ENCODE measurements at regions not wholly inside any gene's neighbourhood (a gene's known extent, or its start where the extent isn't known, plus 50 kb on each side); places are given as distances from the start of the nearest gene placed in this dataset.
A peak's percentile ranks its signal among the peaks of the same experiment; 100 is the strongest.

DNA sequence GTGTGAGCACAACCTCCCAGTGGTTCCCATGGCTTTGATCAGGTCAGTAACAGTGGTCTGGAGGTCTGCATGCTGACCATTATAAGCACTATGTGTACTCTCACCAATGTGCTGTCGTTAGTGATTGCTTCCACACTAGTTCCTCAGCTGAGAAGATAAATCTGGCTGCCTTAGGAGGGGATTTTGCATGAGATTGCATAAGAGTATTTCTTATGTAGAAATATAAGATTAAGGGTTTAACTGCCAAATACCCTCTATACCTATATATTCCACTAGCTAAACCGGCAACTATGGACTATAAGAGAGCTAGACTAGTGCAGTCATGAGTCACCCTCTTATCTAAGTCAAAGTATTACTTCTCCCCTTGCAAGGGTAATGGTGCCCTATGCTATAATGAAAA is 580.2 kb downstream of the CDH11 start:
- no peak for DNase-seq (ENCODE audit: low read depth, low spot score)

DNA sequence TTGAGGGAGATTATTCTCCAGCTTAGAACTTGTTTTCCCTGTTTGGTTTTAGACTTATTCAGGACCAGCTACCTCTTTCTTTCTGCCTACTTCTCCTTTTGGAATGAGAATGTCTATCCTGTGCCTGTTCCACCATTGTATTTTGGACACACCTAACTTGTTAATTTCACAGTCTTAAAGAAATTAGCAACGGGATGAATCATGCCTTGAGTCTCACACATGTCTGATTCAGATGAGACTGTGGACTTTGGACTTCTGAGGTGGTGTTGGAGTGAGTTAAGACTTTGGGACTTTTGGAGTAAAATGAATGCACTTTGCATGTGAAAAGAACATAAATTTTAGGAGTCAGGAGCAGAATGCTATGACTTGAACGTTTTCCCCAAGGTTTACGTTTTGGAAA is 581.4 kb downstream of the CDH11 start:
- DNase-seq (ENCODE audit: low read depth, low spot score) = no peak

DNA sequence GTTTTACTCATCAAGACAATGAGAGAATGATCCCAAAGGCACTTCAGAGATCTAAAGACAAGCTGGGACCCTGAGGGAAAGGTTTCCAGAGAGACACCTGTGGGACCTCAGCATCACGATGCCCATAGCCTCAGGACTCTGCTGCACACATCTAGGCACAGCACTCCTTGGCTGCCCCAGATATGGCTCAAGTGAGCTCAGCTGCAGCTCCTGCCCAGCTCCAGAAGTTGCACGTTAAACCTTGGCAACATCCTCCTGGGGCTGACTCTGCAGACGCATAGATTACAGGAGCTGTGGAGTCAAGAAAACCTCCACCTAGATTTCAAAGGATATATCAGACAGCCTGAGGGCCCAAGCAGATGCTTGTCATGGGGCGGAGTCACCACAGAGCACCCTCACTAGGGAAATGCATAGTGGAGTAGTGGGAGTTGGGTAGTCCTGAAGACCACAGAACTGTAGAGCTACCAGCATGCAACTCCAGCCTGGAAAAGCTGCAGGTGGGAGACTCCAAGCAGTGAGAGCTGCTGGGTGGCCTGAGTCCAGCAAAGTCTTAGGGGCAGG is 582.0 kb downstream of the CDH11 start:
- DNase-seq (ENCODE audit: low read depth, low spot score) = no peak

DNA sequence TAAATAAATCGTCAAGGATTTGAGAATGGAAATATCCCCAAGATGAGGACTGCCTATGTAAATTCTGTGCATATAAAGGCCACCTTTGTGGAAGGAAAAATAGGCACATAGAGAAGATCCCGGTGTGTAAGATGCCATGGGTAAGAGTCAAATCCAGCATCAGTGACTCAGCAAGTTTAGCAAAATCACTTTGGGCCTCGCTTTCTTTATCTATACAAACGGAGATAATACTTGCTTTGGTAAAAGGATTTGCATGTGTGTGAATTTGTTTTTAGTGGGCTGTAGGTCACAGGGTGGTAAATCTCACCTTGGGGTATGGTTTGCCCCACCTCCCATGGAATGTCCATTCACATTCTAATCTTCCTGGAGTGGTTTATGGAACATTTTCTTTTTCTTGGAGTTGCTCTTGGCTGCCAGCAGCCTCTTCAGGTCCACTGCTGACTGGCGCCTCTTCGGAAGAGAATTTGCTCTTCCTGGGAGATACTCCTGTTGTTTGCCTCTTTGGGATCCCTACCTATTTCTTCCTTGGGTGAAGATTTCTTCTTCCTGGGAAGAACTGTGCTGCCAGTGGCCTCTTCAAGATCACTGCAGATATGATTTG is 587.6 kb downstream of the CDH11 start:
- DNase-seq (ENCODE audit: low read depth, low spot score) = no peak

DNA sequence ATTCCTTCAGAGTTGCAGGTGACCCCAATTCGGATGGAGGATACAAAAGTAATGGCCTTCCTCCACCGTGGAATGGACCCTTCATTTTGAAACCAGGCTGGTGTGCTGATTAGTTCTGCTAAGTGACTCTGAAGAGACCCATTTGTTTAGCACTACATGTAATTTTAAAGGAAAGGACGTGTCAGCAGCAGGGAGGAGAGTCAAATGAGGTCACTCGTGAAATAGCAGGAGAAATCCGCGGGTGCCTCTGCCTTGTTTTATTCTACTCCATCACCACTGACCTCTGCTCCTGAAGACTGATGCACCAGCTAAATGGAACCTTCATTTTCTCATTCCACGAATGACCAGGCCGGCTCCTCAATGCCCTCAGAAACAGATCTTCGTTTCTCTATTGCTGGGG is 589.2 kb downstream of the CDH11 start:
- no peak for DNase-seq (ENCODE audit: low read depth, low spot score)

DNA sequence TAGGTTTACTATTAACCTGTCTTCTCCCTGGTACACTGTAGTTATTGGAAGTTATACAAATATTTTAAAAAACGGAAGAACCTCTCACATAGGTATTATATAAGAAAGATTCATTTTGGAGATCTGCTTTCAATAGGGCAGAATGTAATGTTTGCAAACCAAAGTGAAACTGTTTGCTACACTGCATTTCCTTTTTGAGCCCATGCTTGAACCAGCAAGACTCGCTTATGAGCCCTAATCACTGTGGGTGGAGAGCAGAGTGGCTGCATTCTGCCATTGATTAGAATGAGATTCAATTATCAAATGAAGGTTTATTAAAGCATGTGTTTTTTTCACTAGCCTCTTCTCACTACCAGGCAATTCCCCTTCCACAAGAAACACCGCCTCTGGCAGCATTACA is 589.7 kb downstream of the CDH11 start:
- DNase-seq (ENCODE audit: low read depth, low spot score) = no peak

- DNase-seq (ENCODE audit: low read depth, low spot score) = no peak
Measured at GRCh38 chr16:64531401-64531800, 590.5 kb downstream of the CDH11 start.

DNA sequence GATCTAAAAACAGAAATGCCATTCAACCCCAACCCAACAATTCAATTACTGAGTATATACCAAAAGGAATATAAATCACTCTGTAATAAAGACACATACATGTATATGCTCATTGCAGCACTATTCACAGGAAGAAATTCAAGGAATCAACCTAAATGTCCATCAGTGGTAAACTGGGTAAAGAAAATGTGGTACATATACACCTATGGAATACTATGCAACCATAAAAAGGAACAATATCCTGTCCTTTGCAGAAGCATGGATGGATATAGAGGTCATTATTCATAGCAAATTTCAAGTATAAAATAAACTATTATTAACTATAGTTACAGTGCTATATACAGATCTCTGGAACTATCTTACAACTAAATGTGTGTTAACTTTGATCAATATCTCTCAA is 599.3 kb downstream of the CDH11 start:
- DNase-seq (ENCODE audit: low read depth, low spot score) = no peak

DNA sequence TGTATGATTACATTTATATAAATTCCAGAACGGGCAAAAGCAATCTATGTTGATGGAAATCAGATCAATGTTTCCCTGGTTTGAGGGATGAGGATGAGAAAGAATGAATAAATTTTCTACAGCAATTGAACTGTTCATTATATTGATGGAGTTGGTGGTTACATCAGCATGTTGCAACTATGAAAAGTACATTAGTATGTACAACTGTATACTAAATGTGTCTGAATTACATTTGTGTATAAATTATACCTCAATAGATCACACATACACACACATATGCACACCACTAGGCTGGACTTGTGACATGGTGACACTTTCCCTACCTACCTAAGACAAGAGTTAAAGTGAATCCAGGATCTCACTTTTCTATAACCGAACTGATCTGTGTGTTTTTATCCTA is 608.0 kb downstream of the CDH11 start:
- DNase-seq (ENCODE audit: low read depth, low spot score) = no peak

- no peak for DNase-seq (ENCODE audit: low read depth, low spot score)
Measured at GRCh38 chr16:64507240-64508024, 614.4 kb downstream of the CDH11 start.

DNA sequence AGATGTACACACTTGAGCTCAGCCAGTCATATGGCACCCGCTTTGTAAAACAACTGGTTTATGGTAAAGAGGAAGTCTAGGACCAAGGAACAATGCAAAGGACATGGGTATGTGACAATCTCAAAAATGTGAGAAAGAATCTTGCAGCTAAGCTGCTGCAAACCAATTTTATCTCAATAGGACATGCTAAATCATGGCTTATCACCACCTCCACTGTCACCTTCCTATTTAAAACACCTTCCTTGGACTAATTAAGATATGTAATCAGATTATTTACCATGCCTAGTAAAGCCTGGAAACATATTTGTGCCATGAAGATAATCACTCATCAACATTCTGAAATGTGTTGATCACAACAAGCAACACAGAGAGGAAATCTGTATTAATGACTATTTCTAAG is 622.7 kb downstream of the CDH11 start:
- no peak for DNase-seq (ENCODE audit: low read depth, low spot score)

DNA sequence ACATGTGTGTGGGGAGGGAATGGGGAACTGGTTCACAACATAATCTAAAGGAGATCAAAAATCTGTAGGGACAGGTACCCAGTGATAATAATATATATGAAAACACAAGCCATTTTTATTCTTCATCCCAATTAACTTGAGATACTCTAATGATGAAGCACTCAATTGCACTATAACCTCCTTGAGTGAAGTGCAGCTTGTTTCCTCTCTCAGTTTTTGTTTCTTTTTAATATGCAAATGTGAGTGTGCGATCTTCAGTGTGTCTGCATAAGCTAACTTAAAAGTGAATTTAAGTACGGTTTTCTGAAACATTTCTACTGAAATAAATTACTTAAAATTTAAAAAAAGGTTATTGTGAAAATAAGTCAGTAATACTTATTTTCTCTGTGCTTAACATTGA is 623.5 kb downstream of the CDH11 start:
- DNase-seq (ENCODE audit: low read depth, low spot score) = no peak

DNA sequence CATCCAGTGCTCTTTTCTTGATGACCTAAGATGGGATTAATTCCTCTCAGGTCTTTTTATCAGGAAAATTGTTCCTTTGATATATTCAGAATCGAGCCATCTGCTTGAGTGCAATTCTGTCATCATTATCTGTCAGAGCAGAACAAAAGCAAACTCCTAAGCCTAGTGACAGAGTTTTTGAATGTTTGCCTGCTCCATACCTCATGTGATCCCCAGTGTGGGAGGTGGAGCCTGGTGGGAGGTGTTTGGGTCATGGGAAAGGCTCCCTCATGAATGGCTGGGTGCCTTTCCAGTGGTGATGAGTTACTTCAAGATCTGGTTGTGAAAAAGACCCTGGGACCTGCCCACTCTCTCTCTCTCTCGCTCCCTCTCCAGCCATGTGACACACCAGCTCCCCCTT is 628.2 kb downstream of the CDH11 start:
- DNase-seq (ENCODE audit: low read depth, low spot score) = no peak

GRCh38 chr16:64489449-64489848 is 632.4 kb downstream of the CDH11 start:
- no peak for DNase-seq (ENCODE audit: low read depth, low spot score)

DNA sequence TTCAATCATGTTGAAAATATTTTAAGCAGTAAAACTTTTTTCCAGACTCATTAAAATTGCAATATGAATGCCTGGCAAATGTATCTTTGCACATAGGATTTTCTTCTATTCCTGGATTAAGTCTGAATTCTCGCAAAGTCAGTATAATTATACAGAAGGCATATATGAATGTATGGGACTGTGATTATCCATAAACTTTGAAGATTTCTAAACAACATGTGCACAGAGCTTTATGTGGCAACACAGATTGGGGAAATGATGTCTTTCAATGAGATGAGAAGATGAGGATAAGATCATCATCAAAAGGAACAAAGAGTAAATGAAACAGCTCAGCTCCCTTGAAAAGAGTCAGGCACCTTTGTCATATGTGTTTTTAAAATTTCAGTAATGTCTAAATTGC is 635.3 kb downstream of the CDH11 start:
- no peak for DNase-seq (ENCODE audit: low read depth, low spot score)

DNA sequence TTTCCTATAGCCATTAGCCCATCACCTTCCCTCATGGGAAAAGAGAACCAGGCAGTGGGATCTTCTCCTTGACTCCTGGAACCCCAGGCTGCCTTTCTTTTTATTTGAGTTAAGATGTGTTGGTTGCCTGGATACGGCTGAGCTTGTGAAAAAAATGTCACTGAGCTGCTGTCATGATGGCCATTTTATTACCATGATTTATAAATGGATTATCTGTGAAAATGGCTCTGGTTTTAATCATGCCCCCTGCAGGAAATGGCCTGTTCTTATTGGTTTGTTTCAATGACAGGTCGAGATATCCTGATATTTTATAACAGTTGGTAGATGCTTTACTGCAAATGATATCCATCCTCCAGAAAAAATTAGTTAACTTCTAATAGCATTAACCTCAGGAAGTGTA is 640.4 kb downstream of the CDH11 start:
- no peak for DNase-seq (ENCODE audit: low read depth, low spot score)

DNA sequence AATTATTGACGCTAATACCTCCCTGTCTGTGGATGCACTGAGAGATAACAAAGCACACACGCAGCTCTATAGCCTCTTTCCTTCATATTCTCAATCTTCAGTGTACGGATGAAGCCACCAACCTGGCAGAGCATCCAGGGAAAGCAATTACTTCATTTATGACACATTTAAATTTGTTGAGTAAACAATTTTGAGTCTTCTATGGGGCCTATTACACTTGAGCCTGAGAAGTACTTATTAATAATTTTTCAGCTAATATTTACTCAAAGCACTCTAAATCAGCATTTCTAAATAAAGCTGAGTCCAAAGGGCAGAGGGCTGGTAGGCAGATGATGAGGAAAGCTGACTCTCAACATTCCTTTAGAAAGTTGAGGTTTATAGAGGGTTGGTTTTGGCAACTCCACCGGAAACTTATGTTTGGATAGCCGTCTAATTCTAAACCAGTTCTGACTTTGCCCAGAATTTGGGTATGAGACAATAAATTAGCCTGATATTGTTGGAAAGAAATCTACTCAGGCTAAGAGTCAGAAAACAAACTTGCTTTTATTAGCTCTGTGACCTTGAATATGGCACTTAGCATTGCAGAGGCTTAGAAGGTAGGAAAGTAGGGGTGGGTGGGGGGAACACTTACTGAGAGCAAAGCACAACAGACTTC is 643.5 kb downstream of the CDH11 start:
- peak; percentile 76 for DNase-seq (ENCODE audit: low read depth, low spot score)

DNA sequence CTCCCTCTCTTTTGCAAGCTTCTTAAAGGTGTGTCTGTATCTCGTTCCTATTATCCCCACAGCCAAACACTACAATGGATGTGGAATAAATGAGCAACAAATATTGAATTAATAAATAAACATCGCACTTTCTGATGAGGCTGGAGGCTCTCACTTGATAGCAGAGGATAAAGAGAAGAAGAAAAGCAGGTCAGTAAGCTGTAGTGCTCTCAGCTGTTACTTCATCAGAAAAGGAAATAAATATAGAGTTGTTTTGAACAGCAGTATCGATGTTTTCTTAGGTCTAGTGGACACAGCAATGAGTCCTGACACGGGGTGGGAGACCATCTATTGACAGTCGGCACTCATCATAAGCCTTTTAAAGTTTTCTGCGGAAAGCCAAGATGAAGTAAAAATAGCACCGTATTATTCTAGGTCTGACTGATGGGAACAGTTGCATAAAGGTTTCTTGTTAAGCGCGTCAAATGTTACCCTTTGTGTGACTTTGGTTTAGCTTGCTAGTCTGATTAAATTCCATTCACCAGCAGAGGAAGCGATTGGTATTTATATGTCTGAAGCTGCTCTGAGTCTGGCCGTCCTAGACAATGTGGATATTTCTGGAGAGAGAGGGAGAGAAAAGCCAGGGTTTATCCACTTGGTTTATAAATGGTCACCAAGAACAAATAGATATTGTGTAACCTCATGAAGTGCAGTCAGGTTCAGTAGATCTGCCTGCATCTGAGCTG is 646.1 kb downstream of the CDH11 start:
- DNase-seq (ENCODE audit: low read depth, low spot score) = no peak

GRCh38 chr16:64470916-64471315 is 650.9 kb downstream of the CDH11 start:
- no peak for DNase-seq (ENCODE audit: low read depth, low spot score)

GRCh38 chr16:64469906-64470702 is 651.8 kb downstream of the CDH11 start:
- DNase-seq (ENCODE audit: low read depth, low spot score) = no peak

DNA sequence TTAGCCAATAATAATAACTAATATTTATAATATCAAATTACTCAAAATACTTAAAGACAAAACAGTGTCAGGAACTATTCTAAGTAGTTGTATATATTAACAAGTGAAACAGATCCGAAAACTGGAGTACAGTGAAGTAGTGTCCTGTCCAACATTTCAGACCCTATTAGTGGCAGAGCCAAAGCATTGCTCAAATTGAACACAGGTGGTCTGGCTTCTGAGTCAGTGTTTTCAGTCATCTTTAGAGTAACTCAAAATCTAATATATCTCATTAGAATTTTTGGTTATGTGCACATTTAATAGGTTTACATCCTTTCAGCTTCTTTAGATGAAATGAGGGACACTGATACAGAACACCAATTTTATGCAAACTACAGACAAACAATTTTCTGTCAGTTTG is 652.5 kb downstream of the CDH11 start:
- no peak for DNase-seq (ENCODE audit: low read depth, low spot score)

All from brain pericyte (primary cell).